GM12892 (cell line): ENCODE measurements at regions not wholly inside any gene's neighbourhood (a gene's known extent, or its start where the extent isn't known, plus 50 kb on each side); places are given as distances from the start of the nearest gene placed in this dataset.

Source experiments
- DNase-seq: peaks from one replicate; pipeline ENCODE4 v3.0.0; 2011; ENCODE audit not compliant: insufficient read length
- FAIRE-seq: peaks from 2 replicates; lab custom pipeline; 2011; peaks lifted over from hg19 to GRCh38; lab: Jason Lieb, UNC
- POLR2A ChIP-seq: IDR thresholded peaks from 2 replicates; pipeline ENCODE4 v1.6.1; 2011; ENCODE audit warnings: low read depth, low read length, control low read depth
- POLR2AphosphoS5 ChIP-seq: IDR thresholded peaks from 2 replicates; pipeline ENCODE4 v1.6.1; 2011; ENCODE audit warnings: low read depth, low read length, control low read depth
- TAF1 ChIP-seq: IDR thresholded peaks from 2 replicates; pipeline ENCODE4 v1.6.1; 2011; ENCODE audit warnings: low read depth, mild to moderate bottlenecking, control low read depth, low read length, borderline replicate concordance

DNA sequence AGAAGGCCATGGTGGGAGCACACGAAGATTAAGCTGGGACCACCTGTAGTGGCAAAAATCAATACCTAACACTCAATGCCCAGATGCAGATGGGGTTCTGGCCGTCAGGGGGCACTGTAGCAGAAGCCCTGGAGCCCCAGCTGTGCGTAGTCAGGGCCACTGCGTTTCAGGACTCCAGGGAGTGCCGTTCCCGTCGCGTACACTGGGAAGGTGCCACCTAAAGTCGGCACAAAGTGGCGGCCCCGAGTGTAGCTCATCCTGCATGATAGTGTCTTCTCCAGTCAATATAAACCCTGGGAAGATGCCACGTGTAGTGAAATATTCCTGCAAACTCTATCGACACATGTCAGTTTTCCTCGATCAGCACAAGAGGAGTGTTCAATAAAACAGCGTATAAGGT is 123.8 kb upstream of the NTM start:
- TF ChIP-seq POLR2AphosphoS5: no peak
- no peak for TF ChIP-seq TAF1
- no peak for TF ChIP-seq POLR2A
- DNase-seq (no peak), FAIRE-seq (no peak)

DNA sequence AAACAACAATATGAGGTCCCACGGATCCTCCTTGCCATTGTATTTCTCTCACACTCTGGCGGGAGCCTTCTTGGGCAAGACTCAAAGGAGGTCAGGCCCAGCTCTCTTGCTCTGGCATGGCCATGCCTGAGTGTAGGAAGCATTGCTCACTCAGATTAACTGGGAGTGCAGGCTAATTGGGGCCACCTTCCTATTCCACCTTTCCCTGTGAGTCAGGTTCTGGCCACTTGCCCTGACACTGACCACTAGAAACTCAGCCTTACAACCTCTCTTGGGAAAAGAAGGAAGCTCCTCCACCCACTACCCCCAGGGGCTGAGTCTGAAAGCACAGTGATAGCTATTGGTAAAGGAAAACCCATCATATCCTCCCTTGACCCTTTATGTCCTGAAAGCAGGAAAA is 121.8 kb upstream of the NTM start:
- no peak for DNase-seq

DNA sequence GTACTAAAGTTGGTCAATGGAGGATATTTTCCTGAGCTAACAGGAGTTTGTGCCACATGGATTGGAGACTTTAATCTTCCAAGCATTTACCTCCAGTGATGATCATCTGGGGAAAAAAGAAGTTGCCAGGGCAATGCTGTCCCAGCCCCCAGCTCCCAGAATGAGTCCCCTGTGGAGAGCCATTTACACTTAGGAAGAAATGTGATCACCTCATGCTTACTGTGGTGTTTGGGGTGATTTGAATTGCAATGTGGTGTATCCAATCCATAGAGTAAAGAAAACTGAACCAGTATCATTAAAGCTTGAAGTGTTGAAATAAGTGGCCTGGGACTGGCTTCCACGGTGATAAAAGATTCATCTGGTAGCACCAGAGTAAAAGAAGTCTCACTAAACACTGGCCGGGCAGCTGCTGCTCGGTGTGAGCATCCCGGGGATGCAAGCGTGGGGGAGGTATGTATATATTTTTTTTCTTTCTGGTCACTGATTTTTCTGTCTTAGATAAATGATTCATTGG is 117.2 kb upstream of the NTM start:
- TF ChIP-seq POLR2A (no peak), POLR2AphosphoS5 (no peak), TAF1 (no peak)
- FAIRE-seq (no peak), DNase-seq (no peak)

More for the DNA sequence above, 121.8 kb upstream of the NTM start:
- TF ChIP-seq POLR2AphosphoS5 (no peak), POLR2A (no peak), TAF1 (no peak)
- no peak for FAIRE-seq

DNA sequence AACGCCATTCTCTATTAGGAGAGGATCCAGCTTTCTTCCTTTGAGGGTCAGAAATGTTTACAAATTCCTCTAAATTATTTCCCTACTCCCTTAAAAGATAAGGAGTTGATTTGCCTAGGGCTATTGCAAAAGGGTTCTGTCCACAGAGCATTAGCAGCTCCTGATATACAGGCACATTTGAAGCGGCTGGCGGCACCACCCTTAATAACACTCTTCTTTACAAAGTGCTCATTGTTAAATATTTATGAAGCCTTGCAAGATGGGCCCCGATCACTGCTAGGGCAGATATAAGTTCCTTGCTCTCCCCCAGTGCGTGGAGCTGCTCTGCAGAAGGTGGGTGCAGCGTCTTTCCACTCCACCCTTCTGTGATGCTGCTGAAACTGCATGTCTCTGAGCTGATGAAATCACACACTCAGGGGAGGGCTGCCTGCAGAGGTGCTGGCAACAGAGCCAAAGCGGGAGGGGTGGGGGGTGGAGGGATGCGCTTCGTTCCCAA is 116.7 kb upstream of the NTM start:
- FAIRE-seq: no peak
- DNase-seq: no peak
- no peak for TF ChIP-seq TAF1
- no peak for TF ChIP-seq POLR2AphosphoS5
- TF ChIP-seq POLR2A: no peak

DNA sequence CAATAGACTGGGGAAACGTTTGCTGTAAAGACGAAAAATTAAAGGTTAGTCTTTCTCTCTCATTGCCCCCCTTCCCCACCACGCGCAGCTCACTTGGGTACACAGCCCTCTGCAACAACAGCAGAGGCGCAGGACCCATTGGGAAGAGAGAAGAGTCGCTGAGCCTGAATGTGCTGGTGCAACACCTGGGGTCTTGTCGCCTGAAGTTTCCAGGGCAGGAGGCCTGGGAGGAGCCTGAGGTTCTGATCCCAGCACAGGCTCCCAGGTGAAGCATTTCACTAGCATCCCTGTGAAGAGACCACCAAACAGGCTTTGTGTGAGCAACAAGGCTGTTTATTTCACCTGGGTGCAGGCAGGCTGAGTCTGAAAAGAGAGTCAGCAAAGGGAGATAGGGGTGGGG is 116.2 kb upstream of the NTM start:
- DNase-seq (no peak), FAIRE-seq (no peak)
- no peak for TF ChIP-seq TAF1

DNA sequence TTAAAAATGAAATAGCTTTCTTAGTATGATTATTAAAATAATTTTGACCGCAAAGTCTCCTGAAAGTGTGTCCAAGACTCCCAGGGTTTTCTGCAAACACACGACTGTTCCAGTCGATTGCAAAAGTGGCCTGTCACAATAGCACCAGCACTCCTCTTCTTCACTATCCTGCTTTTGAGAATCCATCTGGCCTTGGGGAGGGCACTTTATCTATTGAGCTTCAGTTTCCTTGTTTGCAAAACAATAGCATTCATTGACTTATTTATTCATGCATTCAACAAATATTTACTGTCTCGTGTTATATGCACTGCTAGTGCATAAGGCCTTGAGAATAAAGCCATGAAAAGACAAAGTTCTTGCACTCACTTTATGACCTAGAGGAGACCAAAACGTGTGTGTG is 96.2 kb upstream of the NTM start:
- TF ChIP-seq TAF1: no peak
- TF ChIP-seq POLR2A: no peak
- no peak for TF ChIP-seq POLR2AphosphoS5
- FAIRE-seq (no peak), DNase-seq (no peak)

DNA sequence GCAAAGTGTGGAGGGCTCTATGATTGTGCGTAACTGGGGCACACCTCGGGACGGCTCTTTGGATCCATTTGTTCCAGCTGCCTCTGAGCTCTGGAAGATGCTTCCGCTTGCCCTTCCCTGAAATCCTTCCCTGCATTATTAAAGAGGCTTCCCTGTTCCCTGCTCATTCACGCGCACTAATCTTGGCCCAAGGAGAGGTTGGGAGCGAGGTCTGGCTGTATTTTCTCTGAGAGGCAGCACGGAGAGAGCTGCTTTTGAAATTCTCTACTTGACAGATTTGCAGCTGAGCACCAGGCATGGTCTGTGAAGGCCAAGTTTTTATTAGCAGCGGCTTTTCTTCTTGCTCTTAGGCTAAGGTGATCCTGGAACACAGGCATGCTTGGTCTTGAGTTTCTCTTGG is 94.8 kb upstream of the NTM start:
- TF ChIP-seq TAF1 (no peak), POLR2AphosphoS5 (no peak), POLR2A (no peak)
- FAIRE-seq: no peak
- no peak for DNase-seq

DNA sequence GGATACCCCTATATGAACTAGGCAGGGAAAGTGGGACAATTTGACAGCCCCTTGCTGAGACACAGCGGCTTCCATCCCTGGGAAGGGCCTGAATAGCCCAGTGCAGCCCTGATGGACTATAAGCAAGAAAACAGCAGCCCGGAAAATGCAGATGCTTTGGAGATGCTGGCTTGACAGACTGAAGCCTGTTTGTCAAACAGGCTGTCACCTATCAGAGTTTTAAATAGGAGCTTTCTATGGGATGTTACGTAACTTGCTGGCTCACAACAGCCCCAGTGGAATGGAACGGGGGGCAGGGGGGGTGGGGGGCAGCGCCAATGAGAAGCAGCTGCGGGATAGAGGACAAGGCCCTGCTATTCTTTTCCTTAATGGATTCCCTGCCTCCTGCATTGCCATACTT is 91.9 kb upstream of the NTM start:
- DNase-seq (no peak), FAIRE-seq (no peak)
- TF ChIP-seq POLR2A (no peak), TAF1 (no peak), POLR2AphosphoS5 (no peak)

DNA sequence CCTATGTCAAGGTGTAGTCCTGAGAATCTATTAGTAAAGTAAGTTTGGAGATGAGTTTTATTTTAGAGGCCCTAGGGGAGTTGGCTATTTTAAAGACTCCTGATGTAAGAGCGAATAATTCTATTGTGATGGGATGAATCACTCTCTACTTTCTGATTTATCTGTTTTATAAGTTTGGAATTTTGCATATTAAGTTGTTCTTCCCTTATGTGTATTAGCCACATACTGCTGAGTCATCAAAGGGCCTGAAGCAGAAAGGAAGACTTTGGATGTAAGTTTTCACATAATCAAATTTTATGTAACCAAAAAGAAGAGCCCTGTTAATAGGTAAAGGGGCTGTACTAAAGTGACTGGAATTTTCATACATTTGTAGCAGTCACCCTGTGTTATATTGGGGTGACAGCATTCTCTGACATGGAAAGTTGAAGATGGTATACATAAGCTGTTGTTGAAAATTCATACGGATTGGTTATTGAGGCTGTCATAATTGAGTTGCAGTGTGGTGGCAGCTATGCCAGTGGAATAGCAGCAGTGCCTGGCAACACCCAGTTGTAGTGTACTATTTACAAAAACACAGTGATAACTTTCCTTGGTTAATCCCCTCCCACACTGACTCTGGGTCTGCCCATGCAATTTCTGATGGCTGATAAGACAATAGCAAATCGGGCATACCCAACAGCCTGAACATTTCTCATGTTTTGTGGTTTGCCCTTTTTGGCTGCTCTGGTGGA is 90.6 kb upstream of the NTM start:
- TF ChIP-seq POLR2AphosphoS5 (no peak), POLR2A (no peak), TAF1 (no peak)
- no peak for FAIRE-seq
- DNase-seq: no peak

DNA sequence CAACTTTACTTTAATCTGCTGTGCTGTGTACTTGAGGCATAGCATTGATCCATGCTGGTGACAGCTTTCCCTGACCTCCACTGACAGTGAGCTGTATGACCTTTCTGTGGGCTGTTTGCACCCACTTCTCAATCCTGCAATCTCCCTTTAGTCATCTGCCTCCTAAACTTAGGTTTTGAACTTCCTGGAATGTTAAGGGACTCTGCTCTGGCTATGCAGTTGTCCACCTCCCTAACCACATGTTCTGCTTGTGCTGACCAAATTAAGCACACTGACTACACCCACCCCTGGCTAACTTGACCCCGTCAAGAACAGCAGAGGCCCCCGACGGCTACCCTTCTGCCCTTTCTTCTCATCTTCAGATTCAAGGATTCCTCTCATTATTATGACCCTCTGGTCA is 89.1 kb upstream of the NTM start:
- TF ChIP-seq POLR2A: no peak
- no peak for TF ChIP-seq TAF1
- no peak for TF ChIP-seq POLR2AphosphoS5
- FAIRE-seq: no peak
- DNase-seq: no peak

DNA sequence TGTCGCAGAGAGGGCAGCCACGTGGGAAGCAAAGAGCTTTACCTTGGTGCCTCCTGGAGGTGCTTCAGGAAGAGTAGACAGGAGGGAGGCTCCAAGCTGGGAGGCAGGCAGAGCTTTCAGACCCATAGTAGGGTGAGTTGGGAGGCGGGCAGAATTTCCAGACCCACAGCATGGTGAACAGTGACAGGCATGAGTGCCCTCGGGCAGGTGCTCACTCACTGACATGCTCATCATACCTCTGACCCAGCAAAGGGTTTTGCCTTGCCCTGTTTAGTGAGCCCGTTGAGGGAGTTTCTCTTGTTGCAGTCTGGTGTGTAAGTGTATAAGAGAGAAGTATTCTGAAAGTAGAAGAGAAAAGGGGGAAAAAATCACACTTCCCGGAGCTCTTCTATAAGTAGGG is 86.4 kb upstream of the NTM start:
- no peak for TF ChIP-seq TAF1
- no peak for TF ChIP-seq POLR2AphosphoS5
- TF ChIP-seq POLR2A: no peak
- FAIRE-seq: no peak
- DNase-seq: no peak

DNA sequence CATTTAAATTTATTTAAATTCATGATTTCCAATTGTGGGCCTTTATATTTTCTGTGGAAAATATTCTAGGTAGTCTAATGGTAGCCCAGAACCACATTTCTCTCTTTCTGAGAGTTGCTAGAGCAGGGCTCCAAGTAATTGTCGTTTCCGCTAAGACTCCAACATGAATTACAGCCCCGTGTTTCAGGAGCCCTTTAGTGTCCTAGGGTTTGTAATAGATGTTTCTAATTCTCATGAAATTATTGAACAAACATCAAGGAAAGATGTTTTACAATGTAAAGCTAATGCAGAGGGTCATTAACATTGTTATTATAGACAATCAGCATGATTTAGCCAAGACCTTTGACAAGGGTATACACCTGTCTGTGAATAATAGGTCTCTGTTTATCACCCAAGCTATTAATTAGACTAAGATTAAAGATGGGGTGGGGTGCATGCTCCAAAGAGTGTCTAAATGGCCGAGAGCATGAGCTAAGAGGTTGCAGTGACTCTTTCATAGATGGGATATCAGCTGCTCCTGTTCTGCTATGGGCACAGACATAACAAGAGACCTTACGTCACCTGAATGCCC is 81.8 kb upstream of the NTM start:
- no peak for DNase-seq
- FAIRE-seq: peak; percentile 68
- TF ChIP-seq TAF1: no peak
- TF ChIP-seq POLR2A: no peak
- no peak for TF ChIP-seq POLR2AphosphoS5
